OCI-LY1 (cell line): ENCODE measurements at regions not wholly inside any gene's neighbourhood (a gene's known extent, or its start where the extent isn't known, plus 50 kb on each side); places are given as distances from the start of the nearest gene placed in this dataset.

Experiments used
- H2AFZ ChIP-seq: fragments of 200-600 bp; sonication (generic), shearing (Covaris generic); 2 replicates; pipeline ENCODE4 v1.6.0; 2014; ENCODE audit warnings: antibody characterized with exemption, mild to moderate bottlenecking, low read length
- H3F3A ChIP-seq: fragments of 200-600 bp; sonication (generic), shearing (Covaris generic); 2 replicates; pipeline ENCODE4 v1.6.0; 2014; ENCODE audit warnings: mild to moderate bottlenecking, antibody characterized with exemption, low read length, moderate library complexity; ENCODE audit not compliant: insufficient read depth
- H3K27ac ChIP-seq: fragments of 200-600 bp; sonication (generic); 2 replicates; pipeline ENCODE4 v1.5.1; 2014; ENCODE audit warnings: low read length, mixed run types, mild to moderate bottlenecking, low read depth; ENCODE audit not compliant: poor library complexity, severe bottlenecking
- H3K27me3 ChIP-seq: fragments of 200-600 bp; sonication (generic); 2 replicates; pipeline ENCODE4 v1.6.0; 2014; ENCODE audit warnings: antibody characterized with exemption, mild to moderate bottlenecking, low read length, moderate library complexity; ENCODE audit not compliant: insufficient read depth
- H3K36me3 ChIP-seq: fragments of 200-600 bp; sonication (generic); 2 replicates; pipeline ENCODE4 v1.6.1; 2014; ENCODE audit warnings: mild to moderate bottlenecking, antibody characterized with exemption, low read length, moderate library complexity, mixed read lengths; ENCODE audit not compliant: insufficient read depth
- H3K4me1 ChIP-seq: fragments of 200-600 bp; sonication (generic); 2 replicates; pipeline ENCODE4 v1.5.1; 2014; ENCODE audit warnings: mild to moderate bottlenecking, low read length, moderate library complexity; ENCODE audit not compliant: insufficient read depth, severe bottlenecking
- H3K4me2 ChIP-seq: fragments of 200-600 bp; sonication (generic), shearing (Covaris generic); 2 replicates; pipeline ENCODE4 v1.6.1; 2014; ENCODE audit warnings: low read length
- H3K4me3 ChIP-seq: fragments of 200-600 bp; sonication (generic); 2 replicates; pipeline ENCODE4 v1.5.1; 2014; ENCODE audit warnings: low read length, low read depth, mild to moderate bottlenecking, mixed read lengths; ENCODE audit not compliant: poor library complexity, severe bottlenecking
- H3K79me2 ChIP-seq: fragments of 200-600 bp; shearing (Covaris generic); 2 replicates; pipeline ENCODE4 v1.6.1; 2016; ENCODE audit warnings: mixed run types, low read length, mixed read lengths; ENCODE audit not compliant: insufficient read depth
- H3K9ac ChIP-seq: fragments of 200-600 bp; sonication (generic), shearing (Covaris generic); 2 replicates; pipeline ENCODE4 v1.6.1; 2014; ENCODE audit warnings: mild to moderate bottlenecking, low read length, mixed read lengths
- H3K9me2 ChIP-seq: fragments of 200-600 bp; sonication (generic), shearing (Covaris generic); 2 replicates; pipeline ENCODE4 v1.6.1; 2014; ENCODE audit warnings: low read depth, mild to moderate bottlenecking, low read length, mixed read lengths
- H3K9me3 ChIP-seq: fragments of 200-600 bp; shearing (Covaris generic); 2 replicates; pipeline ENCODE4 v1.6.1; 2014; ENCODE audit warnings: low read length, mixed read lengths
- H4K20me1 ChIP-seq: fragments of 200-600 bp; sonication (generic), shearing (Covaris generic); 2 replicates; pipeline ENCODE4 v1.6.0; 2016; ENCODE audit warnings: mild to moderate bottlenecking, low read length; ENCODE audit not compliant: insufficient read depth
- EZH2 ChIP-seq: fragments of 200-600 bp; sonication (generic), shearing (Covaris generic); IDR thresholded peaks from 2 replicates; pipeline ENCODE4 v1.8.0; 2017; ENCODE audit warnings: borderline replicate concordance, mixed run types, mild to moderate bottlenecking, antibody characterized with exemption, low read length, moderate library complexity, mixed read lengths
- TF ChIP-seq, protein P1 (sequence below): fragments of 200-600 bp; sonication (generic), shearing (Covaris generic); IDR thresholded peaks from 2 replicates; pipeline ENCODE4 v1.5.1; 2017; ENCODE audit warnings: mild to moderate bottlenecking, antibody characterized with exemption, low read length, moderate library complexity, mixed read lengths

DNA sequence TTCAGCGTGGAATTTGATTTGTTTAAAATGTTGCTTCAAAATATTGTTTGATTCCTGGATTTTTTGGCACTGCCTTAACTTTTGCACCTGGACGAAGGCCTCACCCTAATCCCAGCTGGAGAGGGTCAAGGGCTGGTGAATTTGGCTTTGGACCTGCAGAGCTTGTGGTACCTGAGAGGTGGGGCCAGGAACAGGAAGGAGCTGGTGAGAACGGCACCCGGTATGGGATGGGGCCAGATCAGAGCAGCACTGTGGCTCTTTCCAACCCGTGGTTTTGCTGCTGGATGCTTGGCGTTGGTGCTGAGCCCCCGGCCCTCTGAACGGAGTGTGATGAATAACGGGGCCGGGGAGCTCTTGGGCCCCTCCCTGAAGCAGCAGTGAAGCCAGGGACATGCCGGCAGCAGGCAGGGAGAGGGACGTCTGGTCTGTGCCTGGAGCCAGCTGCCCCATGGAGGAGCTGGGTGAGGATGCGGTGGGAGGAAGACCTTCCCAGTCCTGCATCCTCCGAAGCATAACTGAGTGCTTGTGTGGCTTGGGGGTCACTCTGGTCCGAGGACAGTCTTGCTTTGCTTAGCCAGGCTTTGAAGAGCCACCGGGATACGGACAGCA lies 275.4 kb downstream of the SEC14L1 start:
- Histone ChIP-seq H3K79me2 (no peaks in the 10 kb centered on the region), H4K20me1 (no peaks in the 10 kb centered on the region), H3K9me3 (no peaks in the 10 kb centered on the region), H3K27ac (no peak overlapping the region), H3K9me2 (no peaks in the 10 kb centered on the region), H3K4me1 (peaks cover 27% of the 10 kb centered on the region), H3K4me2 (no peak overlapping the region), H3K36me3 (no peaks in the 10 kb centered on the region), H3K9ac (no peak overlapping the region), H3F3A (no peaks in the 10 kb centered on the region), H3K4me3 (no peak overlapping the region), H3K27me3 (no peaks in the 10 kb centered on the region), H2AFZ (no peak overlapping the region)
- no peak for TF ChIP-seq EZH2
- TF ChIP-seq, protein P1, sequence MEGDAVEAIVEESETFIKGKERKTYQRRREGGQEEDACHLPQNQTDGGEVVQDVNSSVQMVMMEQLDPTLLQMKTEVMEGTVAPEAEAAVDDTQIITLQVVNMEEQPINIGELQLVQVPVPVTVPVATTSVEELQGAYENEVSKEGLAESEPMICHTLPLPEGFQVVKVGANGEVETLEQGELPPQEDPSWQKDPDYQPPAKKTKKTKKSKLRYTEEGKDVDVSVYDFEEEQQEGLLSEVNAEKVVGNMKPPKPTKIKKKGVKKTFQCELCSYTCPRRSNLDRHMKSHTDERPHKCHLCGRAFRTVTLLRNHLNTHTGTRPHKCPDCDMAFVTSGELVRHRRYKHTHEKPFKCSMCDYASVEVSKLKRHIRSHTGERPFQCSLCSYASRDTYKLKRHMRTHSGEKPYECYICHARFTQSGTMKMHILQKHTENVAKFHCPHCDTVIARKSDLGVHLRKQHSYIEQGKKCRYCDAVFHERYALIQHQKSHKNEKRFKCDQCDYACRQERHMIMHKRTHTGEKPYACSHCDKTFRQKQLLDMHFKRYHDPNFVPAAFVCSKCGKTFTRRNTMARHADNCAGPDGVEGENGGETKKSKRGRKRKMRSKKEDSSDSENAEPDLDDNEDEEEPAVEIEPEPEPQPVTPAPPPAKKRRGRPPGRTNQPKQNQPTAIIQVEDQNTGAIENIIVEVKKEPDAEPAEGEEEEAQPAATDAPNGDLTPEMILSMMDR = no peak

DNA sequence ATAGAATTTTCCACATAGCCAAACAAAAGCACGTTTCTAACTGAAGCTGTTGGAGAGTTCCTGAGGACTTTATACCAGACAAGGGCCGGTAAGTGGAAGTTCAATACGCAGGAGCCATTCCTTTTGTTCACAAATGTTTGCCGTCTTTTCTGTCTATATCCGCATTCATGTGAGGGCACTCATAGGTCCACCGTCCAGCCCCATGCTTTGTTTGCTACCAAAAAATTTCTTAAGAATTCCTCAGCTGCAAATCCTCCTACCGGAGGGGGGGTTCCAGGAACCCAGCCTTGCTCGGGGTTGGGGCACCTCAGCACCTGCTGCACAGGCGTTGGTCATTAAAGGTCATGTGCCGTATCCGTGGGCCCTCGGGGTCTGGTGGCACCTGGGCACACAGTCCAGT lies 276.8 kb downstream of the SEC14L1 start:
- H3K79me2 ChIP-seq = no peaks in the 10 kb centered on the region

DNA sequence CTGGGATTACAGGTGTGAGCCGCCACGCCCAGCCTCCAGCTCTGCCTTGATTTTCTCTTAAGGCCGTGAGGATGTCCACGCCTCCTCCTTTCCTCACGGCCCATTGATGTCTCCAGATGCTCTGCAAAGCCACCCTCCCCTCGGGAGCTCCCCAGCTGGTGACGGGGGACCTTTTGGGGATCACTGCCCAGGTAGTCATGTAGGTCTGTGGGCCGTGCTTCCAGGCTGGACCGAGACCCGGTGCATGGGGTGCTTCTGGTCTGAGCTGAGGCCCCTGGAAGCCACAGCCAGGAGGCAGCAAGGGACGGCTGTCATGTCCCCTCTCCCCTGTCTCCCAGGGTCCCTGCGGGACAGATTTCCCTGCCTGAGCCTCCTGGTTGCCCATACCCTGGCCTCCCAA lies 277.8 kb downstream of the SEC14L1 start:
- Histone ChIP-seq H3K27ac (no peak overlapping the region), H3K9me2 (no peaks in the 10 kb centered on the region), H3K4me3 (no peak overlapping the region), H2AFZ (no peak overlapping the region), H3K36me3 (no peaks in the 10 kb centered on the region), H3K27me3 (no peaks in the 10 kb centered on the region), H3F3A (no peaks in the 10 kb centered on the region), H3K4me2 (no peak overlapping the region), H3K9me3 (no peaks in the 10 kb centered on the region), H3K79me2 (no peaks in the 10 kb centered on the region), H3K4me1 (peaks cover 25% of the 10 kb centered on the region), H4K20me1 (no peaks in the 10 kb centered on the region), H3K9ac (no peak overlapping the region)
- TF ChIP-seq, protein P1 = no peak
- no peak for TF ChIP-seq EZH2

More for the DNA sequence above, 276.8 kb downstream of the SEC14L1 start:
- TF ChIP-seq, protein P1 = no peak
- no peak for TF ChIP-seq EZH2
- Histone ChIP-seq H3K27me3 (no peaks in the 10 kb centered on the region), H3K36me3 (no peaks in the 10 kb centered on the region), H3K9me2 (no peaks in the 10 kb centered on the region), H4K20me1 (no peaks in the 10 kb centered on the region), H3K27ac (no peak overlapping the region), H3K4me2 (no peak overlapping the region), H2AFZ (no peak overlapping the region), H3K9me3 (no peaks in the 10 kb centered on the region), H3K9ac (no peak overlapping the region), H3K4me1 (peaks cover 31% of the 10 kb centered on the region), H3K4me3 (no peak overlapping the region), H3F3A (no peaks in the 10 kb centered on the region)
